HG03097 (cell line): ENCODE measurements at regions not wholly inside any gene's neighbourhood (a gene's known extent, or its start where the extent isn't known, plus 50 kb on each side); places are given as distances from the start of the nearest gene placed in this dataset.
"Not testable (repeated sequence)": the region's sequence is repeated elsewhere in the genome, so short reads cannot be mapped to it uniquely, and the experiment has no call there.

Experiments used
- ATAC-seq: cut with Tn5 transposase; IDR thresholded peaks from one replicate; pipeline ENCODE4 v1.9.1; 2021; ENCODE audit not compliant: unreplicated experiment, low FRiP score

GRCh38 chr7:19964246-19964645, 190.8 kb upstream of the TMEM196 start:
- ATAC-seq, result no peak

GRCh38 chr7:19963695-19964094, 190.3 kb upstream of the TMEM196 start:
- ATAC-seq, result no peak

GRCh38 chr7:19958309-19958896, 185.0 kb upstream of the TMEM196 start:
- no peak for ATAC-seq

GRCh38 chr7:19957664-19958063, 184.2 kb upstream of the TMEM196 start:
- ATAC-seq, result no peak

GRCh38 chr7:19954166-19954565, 180.7 kb upstream of the TMEM196 start:
- ATAC-seq, result not testable (repeated sequence)

- not testable (repeated sequence) for ATAC-seq
Observed at GRCh38 chr7:19953411-19953810, 180.0 kb upstream of the TMEM196 start.

GRCh38 chr7:19948160-19948559, 174.7 kb upstream of the TMEM196 start:
- no peak for ATAC-seq

GRCh38 chr7:19944363-19945120, 171.1 kb upstream of the TMEM196 start:
- ATAC-seq, result no peak

GRCh38 chr7:19939746-19940145, 166.3 kb upstream of the TMEM196 start:
- ATAC-seq, result no peak

GRCh38 chr7:19932549-19933249, 159.3 kb upstream of the TMEM196 start:
- no peak for ATAC-seq

- no peak for ATAC-seq
Observed at GRCh38 chr7:19930851-19931250, 157.4 kb upstream of the TMEM196 start.

GRCh38 chr7:19930051-19930450, 156.6 kb upstream of the TMEM196 start:
- no peak for ATAC-seq

- ATAC-seq, result no peak
Observed at GRCh38 chr7:19928247-19928646, 154.8 kb upstream of the TMEM196 start.

GRCh38 chr7:19920705-19921104, 147.3 kb upstream of the TMEM196 start:
- no peak for ATAC-seq

GRCh38 chr7:19920166-19920565, 146.7 kb upstream of the TMEM196 start:
- ATAC-seq, result no peak

GRCh38 chr7:19919261-19920095, 146.1 kb upstream of the TMEM196 start:
- no peak for ATAC-seq

- no peak for ATAC-seq
Observed at GRCh38 chr7:19916046-19916445, 142.6 kb upstream of the TMEM196 start.

- ATAC-seq, result no peak
Observed at GRCh38 chr7:19915596-19915995, 142.2 kb upstream of the TMEM196 start.

GRCh38 chr7:19914866-19915265, 141.4 kb upstream of the TMEM196 start:
- no peak for ATAC-seq

GRCh38 chr7:19900118-19900517, 126.7 kb upstream of the TMEM196 start:
- ATAC-seq, result no peak

GRCh38 chr7:19899529-19899928, 126.1 kb upstream of the TMEM196 start:
- no peak for ATAC-seq
